Ishikawa (cell line): ENCODE measurements at regions not wholly inside any gene's neighbourhood (a gene's known extent, or its start where the extent isn't known, plus 50 kb on each side); places are given as distances from the start of the nearest gene placed in this dataset.

Source experiments
- CEBPB ChIP-seq: IDR thresholded peaks from 2 replicates; pipeline ENCODE4 v1.6.1; 2012
- CREB1 ChIP-seq: IDR thresholded peaks from 2 replicates; pipeline ENCODE4 v1.6.1; 2012; ENCODE audit warnings: low read depth
- EGR1 ChIP-seq: IDR thresholded peaks from 2 replicates; pipeline ENCODE4 v1.6.1; 2012
- EP300 ChIP-seq: IDR thresholded peaks from 2 replicates; pipeline ENCODE4 v1.6.1; 2012; ENCODE audit warnings: borderline replicate concordance
- FOXM1 ChIP-seq: IDR thresholded peaks from 2 replicates; pipeline ENCODE4 v1.6.1; 2012; ENCODE audit warnings: low read depth, borderline replicate concordance
- NFIC ChIP-seq: IDR thresholded peaks from 2 replicates; pipeline ENCODE4 v1.6.1; 2012
- RAD21 ChIP-seq: IDR thresholded peaks from 2 replicates; pipeline ENCODE4 v1.6.1; 2012; ENCODE audit warnings: low read depth
- TAF1 ChIP-seq: IDR thresholded peaks from 2 replicates; pipeline ENCODE4 v1.6.1; 2012; ENCODE audit warnings: low read depth, mild to moderate bottlenecking
- TCF12 ChIP-seq: IDR thresholded peaks from 2 replicates; pipeline ENCODE4 v1.6.1; 2012; ENCODE audit warnings: low read depth
- TEAD4 ChIP-seq: IDR thresholded peaks from 2 replicates; pipeline ENCODE4 v1.6.1; 2012
- YY1 ChIP-seq: IDR thresholded peaks from 2 replicates; pipeline ENCODE4 v1.6.1; 2012; ENCODE audit warnings: low read depth
- ZBTB7A ChIP-seq: IDR thresholded peaks from 2 replicates; pipeline ENCODE4 v1.6.1; 2012; ENCODE audit warnings: low read depth
- TF ChIP-seq, protein P1 (sequence below): IDR thresholded peaks from 2 replicates; pipeline ENCODE4 v1.6.1; 2012
- TF ChIP-seq, protein P2 (sequence below): IDR thresholded peaks from 2 replicates; pipeline ENCODE4 v1.6.1; 2012; ENCODE audit warnings: low read depth, mild to moderate bottlenecking
- TF ChIP-seq, protein P3 (sequence below): IDR thresholded peaks from 2 replicates; pipeline ENCODE4 v1.6.1; 2012

GRCh38 chr4:132865922-132866321 lies 283.2 kb upstream of the PCDH10 start:
- TF ChIP-seq TAF1: no peak
- no peak for TF ChIP-seq NFIC
- TF ChIP-seq FOXM1: no peak
- no peak for TF ChIP-seq EP300
- no peak for TF ChIP-seq ZBTB7A
- TF ChIP-seq TCF12: no peak
- TF ChIP-seq TEAD4: no peak
- TF ChIP-seq, protein P1, sequence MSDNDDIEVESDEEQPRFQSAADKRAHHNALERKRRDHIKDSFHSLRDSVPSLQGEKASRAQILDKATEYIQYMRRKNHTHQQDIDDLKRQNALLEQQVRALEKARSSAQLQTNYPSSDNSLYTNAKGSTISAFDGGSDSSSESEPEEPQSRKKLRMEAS: no peak
- no peak for TF ChIP-seq RAD21
- TF ChIP-seq CREB1: no peak
- TF ChIP-seq EGR1: no peak
- TF ChIP-seq, protein P2, sequence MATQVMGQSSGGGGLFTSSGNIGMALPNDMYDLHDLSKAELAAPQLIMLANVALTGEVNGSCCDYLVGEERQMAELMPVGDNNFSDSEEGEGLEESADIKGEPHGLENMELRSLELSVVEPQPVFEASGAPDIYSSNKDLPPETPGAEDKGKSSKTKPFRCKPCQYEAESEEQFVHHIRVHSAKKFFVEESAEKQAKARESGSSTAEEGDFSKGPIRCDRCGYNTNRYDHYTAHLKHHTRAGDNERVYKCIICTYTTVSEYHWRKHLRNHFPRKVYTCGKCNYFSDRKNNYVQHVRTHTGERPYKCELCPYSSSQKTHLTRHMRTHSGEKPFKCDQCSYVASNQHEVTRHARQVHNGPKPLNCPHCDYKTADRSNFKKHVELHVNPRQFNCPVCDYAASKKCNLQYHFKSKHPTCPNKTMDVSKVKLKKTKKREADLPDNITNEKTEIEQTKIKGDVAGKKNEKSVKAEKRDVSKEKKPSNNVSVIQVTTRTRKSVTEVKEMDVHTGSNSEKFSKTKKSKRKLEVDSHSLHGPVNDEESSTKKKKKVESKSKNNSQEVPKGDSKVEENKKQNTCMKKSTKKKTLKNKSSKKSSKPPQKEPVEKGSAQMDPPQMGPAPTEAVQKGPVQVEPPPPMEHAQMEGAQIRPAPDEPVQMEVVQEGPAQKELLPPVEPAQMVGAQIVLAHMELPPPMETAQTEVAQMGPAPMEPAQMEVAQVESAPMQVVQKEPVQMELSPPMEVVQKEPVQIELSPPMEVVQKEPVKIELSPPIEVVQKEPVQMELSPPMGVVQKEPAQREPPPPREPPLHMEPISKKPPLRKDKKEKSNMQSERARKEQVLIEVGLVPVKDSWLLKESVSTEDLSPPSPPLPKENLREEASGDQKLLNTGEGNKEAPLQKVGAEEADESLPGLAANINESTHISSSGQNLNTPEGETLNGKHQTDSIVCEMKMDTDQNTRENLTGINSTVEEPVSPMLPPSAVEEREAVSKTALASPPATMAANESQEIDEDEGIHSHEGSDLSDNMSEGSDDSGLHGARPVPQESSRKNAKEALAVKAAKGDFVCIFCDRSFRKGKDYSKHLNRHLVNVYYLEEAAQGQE: no peak
- no peak for TF ChIP-seq YY1
- TF ChIP-seq, protein P3, sequence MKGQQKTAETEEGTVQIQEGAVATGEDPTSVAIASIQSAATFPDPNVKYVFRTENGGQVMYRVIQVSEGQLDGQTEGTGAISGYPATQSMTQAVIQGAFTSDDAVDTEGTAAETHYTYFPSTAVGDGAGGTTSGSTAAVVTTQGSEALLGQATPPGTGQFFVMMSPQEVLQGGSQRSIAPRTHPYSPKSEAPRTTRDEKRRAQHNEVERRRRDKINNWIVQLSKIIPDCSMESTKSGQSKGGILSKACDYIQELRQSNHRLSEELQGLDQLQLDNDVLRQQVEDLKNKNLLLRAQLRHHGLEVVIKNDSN: no peak
- TF ChIP-seq CEBPB: no peak

DNA sequence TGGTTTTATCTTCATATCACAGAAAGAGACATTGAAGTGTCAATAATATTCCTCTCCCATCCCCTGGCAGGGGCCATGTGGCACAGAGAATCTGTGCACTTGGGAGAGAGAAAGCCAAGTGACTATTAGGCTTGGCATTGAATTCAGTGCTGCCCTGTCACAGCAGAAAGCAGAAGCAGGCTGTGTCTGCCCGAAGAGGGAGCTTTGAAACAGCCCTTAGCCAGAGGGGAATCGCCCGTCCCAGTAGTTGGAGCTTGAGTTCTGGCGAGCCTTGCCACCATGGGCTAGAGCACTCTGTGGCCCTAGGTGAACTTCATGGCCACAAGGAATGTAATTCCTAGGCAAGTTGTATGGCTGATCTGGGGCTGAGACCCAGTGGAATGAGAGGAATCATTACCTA lies 282.5 kb upstream of the PCDH10 start:
- no peak for TF ChIP-seq NFIC
- TF ChIP-seq TAF1: no peak
- no peak for TF ChIP-seq TEAD4
- TF ChIP-seq CEBPB: no peak
- TF ChIP-seq EP300: no peak
- TF ChIP-seq, protein P2: no peak
- no peak for TF ChIP-seq FOXM1
- no peak for TF ChIP-seq CREB1
- no peak for TF ChIP-seq TCF12
- no peak for TF ChIP-seq EGR1
- TF ChIP-seq, protein P3: no peak
- no peak for TF ChIP-seq RAD21

DNA sequence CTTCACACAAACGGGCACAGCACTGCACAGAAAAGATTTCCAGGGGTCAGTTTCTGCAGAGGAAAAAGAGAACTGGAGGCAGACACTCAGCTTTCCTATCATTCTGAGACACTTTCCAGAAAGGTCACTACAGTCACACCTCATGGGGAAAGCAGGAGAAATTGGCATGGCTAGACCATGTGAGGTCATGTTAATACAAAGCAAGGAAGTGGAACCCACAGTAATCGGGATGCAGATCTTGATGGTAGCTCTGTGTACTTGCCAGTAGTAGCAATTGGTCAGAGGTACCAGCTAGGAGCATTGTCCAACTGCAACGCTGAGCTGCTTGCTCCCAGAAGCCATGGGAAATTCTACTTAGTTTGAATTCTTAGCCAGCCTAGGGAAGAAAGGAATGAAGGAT lies 255.3 kb upstream of the PCDH10 start:
- TF ChIP-seq FOXM1: no peak
- no peak for TF ChIP-seq NFIC
- no peak for TF ChIP-seq TAF1
- TF ChIP-seq, protein P3: no peak
- no peak for TF ChIP-seq CREB1
- TF ChIP-seq EP300: no peak
- TF ChIP-seq, protein P2: no peak
- no peak for TF ChIP-seq CEBPB
- no peak for TF ChIP-seq TCF12
- TF ChIP-seq YY1: no peak
- no peak for TF ChIP-seq RAD21
- TF ChIP-seq, protein P1: no peak
- TF ChIP-seq ZBTB7A: no peak
- TF ChIP-seq TEAD4: no peak
- no peak for TF ChIP-seq EGR1

GRCh38 chr4:132901224-132901623 lies 247.9 kb upstream of the PCDH10 start:
- TF ChIP-seq YY1 (no peak), EGR1 (no peak), NFIC (no peak), CEBPB (no peak), CREB1 (no peak), FOXM1 (no peak), TCF12 (no peak), RAD21 (no peak), TAF1 (no peak), EP300 (no peak), ZBTB7A (no peak), TEAD4 (no peak)
- TF ChIP-seq, protein P2: no peak
- TF ChIP-seq, protein P1: no peak
- TF ChIP-seq, protein P3: no peak
